Mesendoderm (in vitro differentiated cells): ENCODE measurements at regions not wholly inside any gene's neighbourhood (a gene's known extent, or its start where the extent isn't known, plus 50 kb on each side); places are given as distances from the start of the nearest gene placed in this dataset.

Experiments
- DNase-seq: peaks from one replicate; pipeline ENCODE4 v3.0.0; 2013
- H2AK5ac ChIP-seq: 2 replicates; pipeline ENCODE4 v1.6.1; 2013; ENCODE audit warnings: low read length, inconsistent platforms
- H2BK120ac ChIP-seq: 2 replicates; pipeline ENCODE4 v1.6.1; 2013; ENCODE audit warnings: low read depth, mild to moderate bottlenecking, low read length, moderate library complexity, mixed read lengths
- H2BK15ac ChIP-seq: replicated peaks from 2 replicates; pipeline ENCODE4 v1.6.1; 2013; ENCODE audit warnings: low read depth, mild to moderate bottlenecking, moderate library complexity
- H2BK5ac ChIP-seq: 2 replicates; pipeline ENCODE4 v1.6.1; 2013; ENCODE audit warnings: low read length, inconsistent platforms
- H3K18ac ChIP-seq: 2 replicates; pipeline ENCODE4 v1.6.1; 2013; ENCODE audit warnings: mild to moderate bottlenecking, low read length, mixed read lengths
- H3K23ac ChIP-seq: one replicate; pipeline ENCODE4 v1.6.1; 2013; ENCODE audit warnings: low read length
- H3K27ac ChIP-seq: 2 replicates; pipeline ENCODE4 v1.5.1; 2013; ENCODE audit warnings: low read depth, mild to moderate bottlenecking, inconsistent platforms, low read length, moderate library complexity
- H3K27me3 ChIP-seq: 2 replicates; pipeline ENCODE4 v1.6.1; 2013; ENCODE audit warnings: low read length, control low read depth, mild to moderate bottlenecking, inconsistent platforms; ENCODE audit not compliant: insufficient read depth, poor library complexity
- H3K36me3 ChIP-seq: 2 replicates; pipeline ENCODE4 v1.6.1; 2013; ENCODE audit warnings: low read length, inconsistent platforms; ENCODE audit not compliant: control insufficient read depth, insufficient read depth
- H3K4ac ChIP-seq: one replicate; pipeline ENCODE4 v1.6.1; 2013; ENCODE audit warnings: low read depth, mild to moderate bottlenecking, low read length, moderate library complexity
- H3K4me1 ChIP-seq: 2 replicates; pipeline ENCODE4 v1.6.1; 2013; ENCODE audit warnings: low read depth, low read length, inconsistent platforms; ENCODE audit not compliant: control insufficient read depth
- H3K4me2 ChIP-seq: 2 replicates; pipeline ENCODE4 v1.6.1; 2013; ENCODE audit warnings: low read length
- H3K4me3 ChIP-seq: 2 replicates; pipeline ENCODE4 v1.5.1; 2013; ENCODE audit warnings: mild to moderate bottlenecking, low read length
- H3K56ac ChIP-seq: one replicate; pipeline ENCODE4 v1.6.1; 2013; ENCODE audit warnings: low read length
- H3K79me1 ChIP-seq: 2 replicates; pipeline ENCODE4 v1.6.1; 2013; ENCODE audit warnings: low read length, inconsistent platforms
- H3K79me2 ChIP-seq: 2 replicates; pipeline ENCODE4 v1.6.1; 2013; ENCODE audit warnings: mild to moderate bottlenecking, low read length; ENCODE audit not compliant: control insufficient read depth, insufficient read depth
- H3K9ac ChIP-seq: 2 replicates; pipeline ENCODE4 v1.6.1; 2013; ENCODE audit warnings: low read length, inconsistent platforms
- H4K5ac ChIP-seq: one replicate; pipeline ENCODE4 v1.6.1; 2013; ENCODE audit warnings: low read length
- H4K8ac ChIP-seq: one replicate; pipeline ENCODE4 v1.6.1; 2013; ENCODE audit warnings: low read depth, mild to moderate bottlenecking, control low read depth, low read length, moderate library complexity
- WGBS: extraction: QIAGEN DNeasy Blood & Tissue Kit; methylation state at CpG from one replicate; pipeline ENCODE4 v1.1.7; 2013; ENCODE audit warnings: low lambda C conversion rate, missing lambda C conversion rate; ENCODE audit not compliant: insufficient coverage; ENCODE audit errors: extremely low coverage; 5-methylcytosine and 5-hydroxymethylcytosine counted together

DNA sequence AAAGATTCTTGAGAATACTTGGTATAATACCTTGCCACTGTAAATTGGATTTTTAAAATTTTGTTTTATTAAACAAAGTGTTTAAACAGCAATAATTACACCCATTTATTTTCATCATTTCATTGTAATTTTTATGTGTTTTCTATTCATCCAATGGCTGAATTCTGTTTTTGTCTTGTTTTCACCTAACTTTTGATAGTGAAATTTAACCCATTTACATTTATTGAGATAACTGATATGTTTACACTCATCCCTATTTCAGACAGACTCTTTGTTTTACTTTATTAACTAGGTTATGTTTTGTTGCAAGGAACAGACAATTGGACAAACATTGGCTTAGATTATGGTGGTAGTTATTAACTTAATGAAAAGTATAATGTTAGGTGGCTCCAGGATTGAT, 113.1 kb upstream of the REG3A start:
- no peaks in the 10 kb centered on the region for H3K27me3 ChIP-seq
- no peak overlapping the region for H3K27ac ChIP-seq
- H4K8ac ChIP-seq, result no peak overlapping the region
- no peak overlapping the region for H4K5ac ChIP-seq
- no peaks in the 10 kb centered on the region for H3K79me1 ChIP-seq
- H2BK120ac ChIP-seq, result no peak overlapping the region
- no peaks in the 10 kb centered on the region for H3K79me2 ChIP-seq
- no peak overlapping the region for H3K9ac ChIP-seq
- H3K36me3 ChIP-seq, result no peaks in the 10 kb centered on the region
- H3K4ac ChIP-seq, result no peak overlapping the region
- H3K18ac ChIP-seq, result no peak overlapping the region
- H2BK5ac ChIP-seq, result no peak overlapping the region
- no peak overlapping the region for H3K4me2 ChIP-seq
- H3K4me1 ChIP-seq, result peaks cover 2% of the 10 kb centered on the region
- H3K4me3 ChIP-seq, result no peak overlapping the region
- no peak for DNase-seq
- no peak overlapping the region for H2BK15ac ChIP-seq
- H3K56ac ChIP-seq, result no peak overlapping the region
- H3K23ac ChIP-seq, result no peak overlapping the region
- no peak overlapping the region for H2AK5ac ChIP-seq

GRCh38 chr2:79271456-79271855, 111.9 kb upstream of the REG3A start:
- Histone ChIP-seq H2BK5ac (no peak overlapping the region), H3K79me2 (no peaks in the 10 kb centered on the region), H2BK15ac (no peak overlapping the region), H3K23ac (no peak overlapping the region), H4K8ac (no peak overlapping the region), H3K4me2 (no peak overlapping the region), H2BK120ac (no peak overlapping the region), H3K79me1 (no peaks in the 10 kb centered on the region), H3K9ac (no peak overlapping the region), H3K4me3 (no peak overlapping the region), H3K4me1 (peaks cover 2% of the 10 kb centered on the region), H3K56ac (no peak overlapping the region), H3K27me3 (no peaks in the 10 kb centered on the region), H3K4ac (no peak overlapping the region), H3K18ac (peak overlapping the region; percentile 25), H4K5ac (peak overlapping the region; percentile 19), H3K27ac (no peak overlapping the region), H2AK5ac (no peak overlapping the region), H3K36me3 (no peaks in the 10 kb centered on the region)
- DNase-seq, result no peak
- WGBS, result no CpG with 5 or more reads among the region's 3 CpGs

GRCh38 chr2:79260848-79261247, 101.3 kb upstream of the REG3A start:
- no peak overlapping the region for H3K4me2 ChIP-seq
- no peak overlapping the region for H4K8ac ChIP-seq
- no peak overlapping the region for H3K56ac ChIP-seq
- no peak overlapping the region for H2BK5ac ChIP-seq
- H3K79me1 ChIP-seq, result no peaks in the 10 kb centered on the region
- H3K9ac ChIP-seq, result no peak overlapping the region
- no peak overlapping the region for H4K5ac ChIP-seq
- H3K18ac ChIP-seq, result no peak overlapping the region
- H2AK5ac ChIP-seq, result no peak overlapping the region
- H3K79me2 ChIP-seq, result no peaks in the 10 kb centered on the region
- H2BK120ac ChIP-seq, result no peak overlapping the region
- H2BK15ac ChIP-seq, result no peak overlapping the region
- H3K4me1 ChIP-seq, result no peaks in the 10 kb centered on the region
- no CpG with 5 or more reads among the region's 2 CpGs for WGBS
- no peak overlapping the region for H3K4me3 ChIP-seq
- no peak overlapping the region for H3K4ac ChIP-seq
- no peaks in the 10 kb centered on the region for H3K36me3 ChIP-seq
- no peaks in the 10 kb centered on the region for H3K27me3 ChIP-seq
- no peak overlapping the region for H3K23ac ChIP-seq
- H3K27ac ChIP-seq, result no peak overlapping the region
- DNase-seq, result no peak

GRCh38 chr2:79259959-79260358, 100.4 kb upstream of the REG3A start:
- Histone ChIP-seq H3K18ac (no peak overlapping the region), H3K56ac (no peak overlapping the region), H3K4me1 (no peaks in the 10 kb centered on the region), H4K5ac (no peak overlapping the region), H2BK120ac (no peak overlapping the region), H3K79me1 (no peaks in the 10 kb centered on the region), H3K4ac (no peak overlapping the region), H2AK5ac (no peak overlapping the region), H4K8ac (no peak overlapping the region), H3K4me2 (no peak overlapping the region), H3K9ac (no peak overlapping the region), H3K36me3 (no peaks in the 10 kb centered on the region), H3K4me3 (no peak overlapping the region), H3K27me3 (no peaks in the 10 kb centered on the region), H2BK15ac (no peak overlapping the region), H3K23ac (no peak overlapping the region), H3K79me2 (no peaks in the 10 kb centered on the region), H2BK5ac (no peak overlapping the region), H3K27ac (no peak overlapping the region)
- WGBS, result no CpG with 5 or more reads among the region's 1 CpG
- no peak for DNase-seq

DNA sequence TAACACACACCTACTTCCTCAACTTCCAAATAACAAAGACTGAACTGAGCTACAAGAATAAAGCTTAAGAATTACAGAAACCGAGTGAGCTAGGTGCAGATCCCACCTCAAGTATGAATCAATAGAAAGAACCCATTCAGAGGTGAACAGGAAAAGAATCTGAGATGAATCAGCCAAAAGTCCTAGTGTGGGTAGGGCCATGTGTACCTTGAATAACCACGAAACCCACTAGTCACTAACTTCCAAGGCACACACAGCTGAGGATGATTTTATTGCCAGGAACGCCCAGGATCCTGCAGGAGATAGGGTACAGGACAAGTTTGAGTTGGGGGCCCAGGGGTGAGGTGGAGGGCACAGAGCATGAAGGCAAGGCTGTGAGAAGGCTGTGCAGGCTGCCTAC, 99.7 kb upstream of the REG3A start:
- Histone ChIP-seq H4K5ac (no peak overlapping the region), H3K27ac (no peak overlapping the region), H3K9ac (no peak overlapping the region), H2BK15ac (no peak overlapping the region), H3K56ac (no peak overlapping the region), H3K4me3 (no peak overlapping the region), H3K4ac (no peak overlapping the region), H3K23ac (no peak overlapping the region), H3K4me2 (no peak overlapping the region), H3K79me2 (no peaks in the 10 kb centered on the region), H3K18ac (no peak overlapping the region), H2BK5ac (no peak overlapping the region), H3K36me3 (no peaks in the 10 kb centered on the region), H4K8ac (no peak overlapping the region), H3K4me1 (no peaks in the 10 kb centered on the region), H2BK120ac (no peak overlapping the region), H3K79me1 (no peaks in the 10 kb centered on the region), H3K27me3 (no peaks in the 10 kb centered on the region), H2AK5ac (no peak overlapping the region)
- no CpG with 5 or more reads among the region's 3 CpGs for WGBS
- no peak for DNase-seq

DNA sequence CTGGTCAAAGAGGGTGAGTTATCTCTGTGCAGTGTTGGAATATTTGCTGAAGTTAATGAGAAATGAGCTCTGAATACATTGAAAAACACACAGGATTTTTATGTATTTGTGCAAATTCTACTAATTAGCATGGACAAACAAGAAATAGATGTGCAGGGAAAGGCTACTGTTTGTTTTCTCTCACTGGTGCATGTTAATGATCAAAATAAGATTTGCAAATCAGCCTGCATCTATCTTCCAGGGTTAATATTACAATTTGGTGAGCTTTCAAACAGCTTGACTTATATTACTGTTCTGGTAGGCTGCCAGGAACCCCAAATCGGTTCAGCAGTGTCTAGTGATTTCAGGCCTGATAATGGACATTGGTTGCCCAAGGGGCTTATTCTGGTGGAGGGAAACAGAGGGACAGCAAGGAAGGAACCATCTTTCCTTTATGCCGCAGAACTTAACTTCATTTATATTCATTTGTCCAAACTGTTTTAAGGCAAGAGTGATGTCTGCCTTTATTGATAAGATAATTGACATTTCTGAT, 93.8 kb upstream of the REG3A start:
- H4K5ac ChIP-seq, result no peak overlapping the region
- H3K23ac ChIP-seq, result no peak overlapping the region
- no peak overlapping the region for H3K4me3 ChIP-seq
- DNase-seq, result no peak
- no peak overlapping the region for H3K56ac ChIP-seq
- H2BK15ac ChIP-seq, result no peak overlapping the region
- WGBS, result no CpG with 5 or more reads among the region's 2 CpGs
- no peak overlapping the region for H3K4me2 ChIP-seq
- H3K27ac ChIP-seq, result no peak overlapping the region
- H3K4ac ChIP-seq, result no peak overlapping the region
- peaks cover 5% of the 10 kb centered on the region for H3K4me1 ChIP-seq
- no peaks in the 10 kb centered on the region for H3K79me1 ChIP-seq
- H3K9ac ChIP-seq, result no peak overlapping the region
- no peak overlapping the region for H3K18ac ChIP-seq
- H3K79me2 ChIP-seq, result no peaks in the 10 kb centered on the region
- H3K36me3 ChIP-seq, result no peaks in the 10 kb centered on the region
- H4K8ac ChIP-seq, result no peak overlapping the region
- no peak overlapping the region for H2AK5ac ChIP-seq
- no peak overlapping the region for H2BK120ac ChIP-seq
- no peaks in the 10 kb centered on the region for H3K27me3 ChIP-seq
- H2BK5ac ChIP-seq, result no peak overlapping the region
